ENCODE measurements at regions not wholly inside any gene's neighbourhood (a gene's known extent, or its start where the extent isn't known, plus 50 kb on each side); places are given as distances from the start of the nearest gene placed in this dataset.
"Not testable (repeated sequence)": the region's sequence is repeated elsewhere in the genome, so short reads cannot be mapped to it uniquely, and the experiment has no call there.

- 21% methylated on average over 8 of the region's 8 CpGs for WGBS
- DNase-seq (ENCODE audit: low spot score), result no peak
- Histone ChIP-seq H3K4me3 (ENCODE audit: low read depth in 1 of 3, low read length in 3 of 3) (peak overlapping the region; percentile 33 to 45 (median 41)), H3K9ac (ENCODE audit: low read depth in 1 of 2, low read length in 2 of 2) (peak overlapping the region; percentile 43), H3K27me3 (ENCODE audit: control insufficient read depth in 4 of 4, insufficient read depth in 4 of 4, low read length in 3 of 4) (no peaks in the 10 kb centered on the region), H3K36me3 (ENCODE audit: control insufficient read depth in 4 of 4, insufficient read depth in 3 of 4, low read depth in 1 of 4, low read length in 3 of 4) (no peaks in the 10 kb centered on the region), H3K9me3 (ENCODE audit: control insufficient read depth in 4 of 4, low read length in 3 of 4) (no peaks in the 10 kb centered on the region), H3K4me1 (ENCODE audit: control insufficient read depth in 4 of 4, insufficient read depth in 4 of 4, low read length in 3 of 4) (peaks cover 0 to 19% (median 13%) of the 10 kb centered on the region in 4 donors), H3K27ac (ENCODE audit: low read depth in 1 of 2, low read length in 2 of 2) (peak overlapping the region; percentile 70 to 76)
- TF ChIP-seq JUND (IDR thresholded peaks at IDR 0.05) (peak in 1 of 2 donors; percentile 36), EGR1 (IDR thresholded peaks at IDR 0.05; ENCODE audit: low read depth in 2 of 2) (no peak), HNF4A (conservative IDR thresholded peaks at IDR 0.05) (peak in 1 of 2 donors; percentile 85)
These were observed 352.1 kb upstream of the CD180 start for GRCh38 chr5:67548520-67549295.

DNA sequence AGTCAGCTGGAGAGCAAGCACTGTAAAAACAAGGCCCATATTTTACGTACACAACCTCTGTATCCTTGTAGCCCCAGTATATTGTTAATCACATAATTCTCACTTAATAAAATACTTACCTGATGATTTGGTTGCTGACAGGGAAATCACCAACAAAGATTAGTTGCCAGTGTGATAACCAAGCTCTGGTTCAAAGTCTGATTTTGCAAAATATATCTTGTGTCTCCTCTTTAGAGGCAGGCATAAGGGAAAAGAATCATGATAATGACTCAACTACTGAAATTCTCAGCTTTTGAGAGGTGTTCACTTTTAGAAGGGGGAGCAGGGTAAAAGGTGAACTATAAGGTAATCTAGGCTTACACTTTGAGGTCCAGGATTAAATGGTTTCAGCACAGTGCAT is 351.1 kb upstream of the CD180 start:
- Histone ChIP-seq H3K9me3 (ENCODE audit: control insufficient read depth in 4 of 4, low read length in 3 of 4) (no peaks in the 10 kb centered on the region), H3K9ac (ENCODE audit: low read depth in 1 of 2, low read length in 2 of 2) (peak overlapping the region in 1 of 2 donors; percentile 39), H3K27ac (ENCODE audit: low read depth in 1 of 2, low read length in 2 of 2) (peak overlapping the region; percentile 6 to 76), H3K27me3 (ENCODE audit: control insufficient read depth in 4 of 4, insufficient read depth in 4 of 4, low read length in 3 of 4) (no peaks in the 10 kb centered on the region), H3K36me3 (ENCODE audit: control insufficient read depth in 4 of 4, insufficient read depth in 3 of 4, low read depth in 1 of 4, low read length in 3 of 4) (no peaks in the 10 kb centered on the region), H3K4me3 (ENCODE audit: low read depth in 1 of 3, low read length in 3 of 3) (no peak overlapping the region), H3K4me1 (ENCODE audit: control insufficient read depth in 4 of 4, insufficient read depth in 4 of 4, low read length in 3 of 4) (peaks cover 0 to 19% (median 13%) of the 10 kb centered on the region in 4 donors)
- 86% methylated on average over 1 of the region's 1 CpG for WGBS
- TF ChIP-seq JUND (IDR thresholded peaks at IDR 0.05) (no peak), NR2F2 (IDR thresholded peaks at IDR 0.05) (no peak), REST (IDR thresholded peaks at IDR 0.05) (no peak), YY1 (IDR thresholded peaks at IDR 0.05) (no peak), FOXA2 (IDR thresholded peaks at IDR 0.05) (no peak), ZBTB33 (IDR thresholded peaks at IDR 0.05) (no peak), TAF1 (conservative IDR thresholded peaks at IDR 0.05) (no peak), HNF4A (conservative IDR thresholded peaks at IDR 0.05) (peak; percentile 63 to 78), HNF4G (IDR thresholded peaks at IDR 0.05) (peak; percentile 60), RXRA (IDR thresholded peaks at IDR 0.05) (peak in 1 of 2 donors; percentile 10), EGR1 (IDR thresholded peaks at IDR 0.05; ENCODE audit: low read depth in 2 of 2) (no peak), SP1 (IDR thresholded peaks at IDR 0.05) (peak; percentile 40), CTCF (IDR thresholded peaks at IDR 0.05; ENCODE audit: low read depth, low read length, missing input control) (no peak), GABPA (IDR thresholded peaks at IDR 0.05 in 1 of 2, conservative IDR thresholded peaks at IDR 0.05 in 1 of 2) (no peak), FOXA1 (IDR thresholded peaks at IDR 0.05) (no peak)
- TF ChIP-seq, protein P1, sequence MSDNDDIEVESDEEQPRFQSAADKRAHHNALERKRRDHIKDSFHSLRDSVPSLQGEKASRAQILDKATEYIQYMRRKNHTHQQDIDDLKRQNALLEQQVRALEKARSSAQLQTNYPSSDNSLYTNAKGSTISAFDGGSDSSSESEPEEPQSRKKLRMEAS (IDR thresholded peaks at IDR 0.05), result peak; percentile 19
- DNase-seq (ENCODE audit: low spot score), result no peak

- not testable (repeated sequence) for H3K9me3 ChIP-seq (ENCODE audit: control insufficient read depth in 4 of 4, low read length in 3 of 4); H3K27me3 ChIP-seq (ENCODE audit: control insufficient read depth in 4 of 4, insufficient read depth in 4 of 4, low read length in 3 of 4); H3K4me3 ChIP-seq (ENCODE audit: low read depth in 1 of 3, low read length in 3 of 3); DNase-seq (ENCODE audit: low spot score); H3K36me3 ChIP-seq (ENCODE audit: control insufficient read depth in 4 of 4, insufficient read depth in 3 of 4, low read depth in 1 of 4, low read length in 3 of 4); H3K9ac ChIP-seq (ENCODE audit: low read depth in 1 of 2, low read length in 2 of 2); H3K27ac ChIP-seq (ENCODE audit: low read depth in 1 of 2, low read length in 2 of 2)
- peaks cover 0 to 19% (median 13%) of the 10 kb centered on the region in 4 donors for H3K4me1 ChIP-seq (ENCODE audit: control insufficient read depth in 4 of 4, insufficient read depth in 4 of 4, low read length in 3 of 4)
These were observed 348.3 kb upstream of the CD180 start for GRCh38 chr5:67544942-67545341.

All from liver (tissue), 8 donors.